ENCODE measurements at regions not wholly inside any gene's neighbourhood (a gene's known extent, or its start where the extent isn't known, plus 50 kb on each side); places are given as distances from the start of the nearest gene placed in this dataset.

- DNase-seq (ENCODE audit: low read depth) = no peak
These were observed 545.6 kb upstream of the LCORL start for GRCh38 chr4:18566970-18567799.

GRCh38 chr4:18559492-18559891, 537.9 kb upstream of the LCORL start:
- DNase-seq (ENCODE audit: low read depth) = no peak

GRCh38 chr4:18556402-18556801, 534.8 kb upstream of the LCORL start:
- DNase-seq (ENCODE audit: low read depth) = no peak

- DNase-seq (ENCODE audit: low read depth) = no peak
These were observed 518.8 kb upstream of the LCORL start for GRCh38 chr4:18540349-18540748.

GRCh38 chr4:18538121-18538520, 516.6 kb upstream of the LCORL start:
- no peak for DNase-seq (ENCODE audit: low read depth)

GRCh38 chr4:18536428-18536827, 514.9 kb upstream of the LCORL start:
- no peak for DNase-seq (ENCODE audit: low read depth)

GRCh38 chr4:18535948-18536347, 514.4 kb upstream of the LCORL start:
- DNase-seq (ENCODE audit: low read depth) = no peak

- no peak for DNase-seq (ENCODE audit: low read depth)
These were observed 511.8 kb upstream of the LCORL start for GRCh38 chr4:18533262-18533775.

- no peak for DNase-seq (ENCODE audit: low read depth)
These were observed 510.2 kb upstream of the LCORL start for GRCh38 chr4:18531731-18532130.

GRCh38 chr4:18529482-18529881, 507.9 kb upstream of the LCORL start:
- no peak for DNase-seq (ENCODE audit: low read depth)

GRCh38 chr4:18524667-18525066, 503.1 kb upstream of the LCORL start:
- DNase-seq (ENCODE audit: low read depth) = no peak

- no peak for DNase-seq (ENCODE audit: low read depth)
These were observed 496.5 kb upstream of the LCORL start for GRCh38 chr4:18518098-18518497.

GRCh38 chr4:18513861-18514260, 492.3 kb upstream of the LCORL start:
- no peak for DNase-seq (ENCODE audit: low read depth)

- no peak for DNase-seq (ENCODE audit: low read depth)
These were observed 491.2 kb upstream of the LCORL start for GRCh38 chr4:18512718-18513117.

GRCh38 chr4:18511727-18512126, 490.2 kb upstream of the LCORL start:
- DNase-seq (ENCODE audit: low read depth) = no peak

- DNase-seq (ENCODE audit: low read depth) = no peak
These were observed 487.2 kb upstream of the LCORL start for GRCh38 chr4:18508786-18509185.

- no peak for DNase-seq (ENCODE audit: low read depth)
These were observed 459.4 kb upstream of the LCORL start for GRCh38 chr4:18480928-18481327.

- no peak for DNase-seq (ENCODE audit: low read depth)
These were observed 458.8 kb upstream of the LCORL start for GRCh38 chr4:18480342-18480741.

GRCh38 chr4:18479825-18480224, 458.3 kb upstream of the LCORL start:
- DNase-seq (ENCODE audit: low read depth) = no peak

GRCh38 chr4:18463987-18464559, 442.5 kb upstream of the LCORL start:
- DNase-seq (ENCODE audit: low read depth) = no peak

- no peak for DNase-seq (ENCODE audit: low read depth)
These were observed 436.9 kb upstream of the LCORL start for GRCh38 chr4:18458465-18458864.

GRCh38 chr4:18454349-18454748, 432.8 kb upstream of the LCORL start:
- DNase-seq (ENCODE audit: low read depth) = no peak

GRCh38 chr4:18445110-18445509, 423.6 kb upstream of the LCORL start:
- DNase-seq (ENCODE audit: low read depth) = no peak

GRCh38 chr4:18444206-18444605, 422.7 kb upstream of the LCORL start:
- no peak for DNase-seq (ENCODE audit: low read depth)
